ENCODE measurements at regions not wholly inside any gene's neighbourhood (a gene's known extent, or its start where the extent isn't known, plus 50 kb on each side); places are given as distances from the start of the nearest gene placed in this dataset.

GRCh38 chr3:159817571-159817970 is 171.1 kb upstream of the IL12A start:
- ATAC-seq (ENCODE audit: low FRiP score in 2 of 2), result no peak
- TF ChIP-seq POLR2AphosphoS5 (IDR thresholded peaks at IDR 0.05) (no peak), EP300 (IDR thresholded peaks at IDR 0.05) (no peak), POLR2A (IDR thresholded peaks at IDR 0.05) (no peak)
- TF ChIP-seq, protein P1, sequence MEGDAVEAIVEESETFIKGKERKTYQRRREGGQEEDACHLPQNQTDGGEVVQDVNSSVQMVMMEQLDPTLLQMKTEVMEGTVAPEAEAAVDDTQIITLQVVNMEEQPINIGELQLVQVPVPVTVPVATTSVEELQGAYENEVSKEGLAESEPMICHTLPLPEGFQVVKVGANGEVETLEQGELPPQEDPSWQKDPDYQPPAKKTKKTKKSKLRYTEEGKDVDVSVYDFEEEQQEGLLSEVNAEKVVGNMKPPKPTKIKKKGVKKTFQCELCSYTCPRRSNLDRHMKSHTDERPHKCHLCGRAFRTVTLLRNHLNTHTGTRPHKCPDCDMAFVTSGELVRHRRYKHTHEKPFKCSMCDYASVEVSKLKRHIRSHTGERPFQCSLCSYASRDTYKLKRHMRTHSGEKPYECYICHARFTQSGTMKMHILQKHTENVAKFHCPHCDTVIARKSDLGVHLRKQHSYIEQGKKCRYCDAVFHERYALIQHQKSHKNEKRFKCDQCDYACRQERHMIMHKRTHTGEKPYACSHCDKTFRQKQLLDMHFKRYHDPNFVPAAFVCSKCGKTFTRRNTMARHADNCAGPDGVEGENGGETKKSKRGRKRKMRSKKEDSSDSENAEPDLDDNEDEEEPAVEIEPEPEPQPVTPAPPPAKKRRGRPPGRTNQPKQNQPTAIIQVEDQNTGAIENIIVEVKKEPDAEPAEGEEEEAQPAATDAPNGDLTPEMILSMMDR (IDR thresholded peaks at IDR 0.05), result no peak
- Histone ChIP-seq H3K27ac (no peak overlapping the region), H3K9me3 (no peaks in the 10 kb centered on the region), H3K27me3 (no peaks in the 10 kb centered on the region), H3K4me1 (peaks cover 0 to 7% (median 3%) of the 10 kb centered on the region in 4 donors), H3K4me3 (no peak overlapping the region), H3K36me3 (no peaks in the 10 kb centered on the region)
- DNase-seq, result no peak
- WGBS, 2 donors, result 85 to 87% methylated on average over 3 of the region's 3 CpGs

DNA sequence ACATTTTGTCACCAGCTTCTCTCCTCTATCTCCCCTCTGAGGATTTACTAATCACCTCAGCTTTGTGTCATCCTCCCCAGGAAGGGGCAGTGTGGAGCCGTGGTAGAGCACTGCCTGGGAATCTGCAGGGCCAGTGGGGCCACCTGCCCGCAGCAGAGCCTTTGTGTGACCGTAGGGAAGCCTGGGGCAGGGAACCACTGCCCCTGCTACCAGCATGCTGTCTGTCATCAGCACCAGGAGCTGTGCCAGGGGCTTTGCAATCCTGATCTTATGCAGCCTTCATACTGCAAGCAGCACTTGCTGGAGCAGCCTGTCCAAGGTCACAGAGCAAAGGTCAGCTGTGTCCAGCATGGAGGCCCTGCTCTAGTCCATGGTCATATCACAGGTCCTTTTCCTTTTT is 170.2 kb upstream of the IL12A start:
- Histone ChIP-seq H3K4me3 (no peak overlapping the region), H3K27ac (no peak overlapping the region), H3K36me3 (no peaks in the 10 kb centered on the region), H3K4me1 (peaks cover 0 to 7% (median 3%) of the 10 kb centered on the region in 4 donors), H3K9me3 (no peaks in the 10 kb centered on the region), H3K27me3 (no peaks in the 10 kb centered on the region)
- ATAC-seq (ENCODE audit: low FRiP score in 2 of 2), result no peak
- DNase-seq, result peak in 1 of 2 donors; percentile 18
- WGBS, 2 donors, result 68% methylated on average over 3 of the region's 3 CpGs
- TF ChIP-seq EP300 (IDR thresholded peaks at IDR 0.05) (no peak), POLR2AphosphoS5 (IDR thresholded peaks at IDR 0.05) (no peak), POLR2A (IDR thresholded peaks at IDR 0.05) (no peak)
- TF ChIP-seq, protein P1 (IDR thresholded peaks at IDR 0.05), result no peak

DNA sequence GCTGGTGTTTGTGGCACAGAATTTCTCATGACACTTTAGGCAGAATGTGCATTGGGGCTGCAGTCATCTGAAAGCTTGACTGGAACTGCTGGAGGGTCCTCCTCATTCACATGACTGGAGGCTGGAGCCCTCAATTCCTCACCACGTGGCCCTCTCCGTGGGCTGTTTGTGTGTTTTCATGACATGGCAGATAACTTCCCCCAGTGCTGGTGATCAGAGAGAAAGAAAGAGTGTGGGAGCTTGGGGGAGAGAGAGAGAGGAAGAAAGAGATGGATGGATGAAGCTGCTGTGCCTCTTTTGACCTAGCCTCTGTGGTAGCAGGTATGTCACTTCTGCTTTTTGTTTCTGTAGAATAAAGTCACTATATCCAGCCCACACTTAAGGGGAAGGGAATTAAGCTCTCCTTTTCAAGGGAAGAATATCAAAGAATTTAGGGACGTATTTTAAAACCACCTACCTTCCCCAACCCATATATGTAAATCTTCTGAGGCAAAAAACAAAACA is 169.6 kb upstream of the IL12A start:
- no peak overlapping the region for H3K4me3 ChIP-seq
- ATAC-seq (ENCODE audit: low FRiP score in 2 of 2) (no peak), DNase-seq (no peak)
- TF ChIP-seq POLR2A (IDR thresholded peaks at IDR 0.05), result no peak
- TF ChIP-seq, protein P1 (IDR thresholded peaks at IDR 0.05), result no peak
- TF ChIP-seq POLR2AphosphoS5 (IDR thresholded peaks at IDR 0.05), result no peak
- TF ChIP-seq EP300 (IDR thresholded peaks at IDR 0.05), result no peak
- no peaks in the 10 kb centered on the region for H3K36me3 ChIP-seq
- 46 to 55% methylated on average over 3 of the region's 3 CpGs for whole genome bisulfite sequencing, 2 donors
- H3K27me3 ChIP-seq, result no peaks in the 10 kb centered on the region
- peaks cover 0 to 5% (median under 1%) of the 10 kb centered on the region in 4 donors for H3K4me1 ChIP-seq
- no peak overlapping the region for H3K27ac ChIP-seq
- H3K9me3 ChIP-seq, result no peaks in the 10 kb centered on the region

- H3K4me1 ChIP-seq, result peaks cover 0 to 5% (median 2%) of the 10 kb centered on the region in 4 donors
- WGBS, 2 donors, result 100% methylated on average over 1 of the region's 1 CpG; no CpG with 5 or more reads in 1 of the 2 donors
- H3K27ac ChIP-seq, result no peak overlapping the region
- no peak overlapping the region for H3K4me3 ChIP-seq
- no peaks in the 10 kb centered on the region for H3K9me3 ChIP-seq
- no peak for DNase-seq
- TF ChIP-seq EP300 (IDR thresholded peaks at IDR 0.05) (no peak), POLR2AphosphoS5 (IDR thresholded peaks at IDR 0.05) (no peak), POLR2A (IDR thresholded peaks at IDR 0.05) (no peak)
- TF ChIP-seq, protein P1 (IDR thresholded peaks at IDR 0.05), result no peak
- H3K36me3 ChIP-seq, result no peaks in the 10 kb centered on the region
- no peaks in the 10 kb centered on the region for H3K27me3 ChIP-seq
- no peak for ATAC-seq (ENCODE audit: low FRiP score in 2 of 2)
Observed at GRCh38 chr3:159819676-159820075, 169.0 kb upstream of the IL12A start.

GRCh38 chr3:159821110-159821509 is 167.5 kb upstream of the IL12A start:
- peaks cover 4 to 10% (median 5%) of the 10 kb centered on the region in 4 donors for H3K4me1 ChIP-seq
- DNase-seq (no peak), ATAC-seq (ENCODE audit: low FRiP score in 2 of 2) (peak in 1 of 2 donors; percentile 7)
- no peaks in the 10 kb centered on the region for H3K36me3 ChIP-seq
- WGBS, 2 donors, result 82 to 89% methylated on average over 6 of the region's 6 CpGs
- no peak for TF ChIP-seq POLR2AphosphoS5 (IDR thresholded peaks at IDR 0.05)
- no peak overlapping the region for H3K27ac ChIP-seq
- H3K9me3 ChIP-seq, result no peaks in the 10 kb centered on the region
- H3K4me3 ChIP-seq, result no peak overlapping the region
- no peaks in the 10 kb centered on the region for H3K27me3 ChIP-seq
